GM21737 (cell line): ENCODE measurements at regions not wholly inside any gene's neighbourhood (a gene's known extent, or its start where the extent isn't known, plus 50 kb on each side); places are given as distances from the start of the nearest gene placed in this dataset.

Experiments used
- ATAC-seq: cut with Tn5 transposase; IDR thresholded peaks from one replicate; pipeline ENCODE4 v1.9.1; 2021; ENCODE audit warnings: mild to moderate bottlenecking, moderate library complexity; ENCODE audit not compliant: unreplicated experiment

DNA sequence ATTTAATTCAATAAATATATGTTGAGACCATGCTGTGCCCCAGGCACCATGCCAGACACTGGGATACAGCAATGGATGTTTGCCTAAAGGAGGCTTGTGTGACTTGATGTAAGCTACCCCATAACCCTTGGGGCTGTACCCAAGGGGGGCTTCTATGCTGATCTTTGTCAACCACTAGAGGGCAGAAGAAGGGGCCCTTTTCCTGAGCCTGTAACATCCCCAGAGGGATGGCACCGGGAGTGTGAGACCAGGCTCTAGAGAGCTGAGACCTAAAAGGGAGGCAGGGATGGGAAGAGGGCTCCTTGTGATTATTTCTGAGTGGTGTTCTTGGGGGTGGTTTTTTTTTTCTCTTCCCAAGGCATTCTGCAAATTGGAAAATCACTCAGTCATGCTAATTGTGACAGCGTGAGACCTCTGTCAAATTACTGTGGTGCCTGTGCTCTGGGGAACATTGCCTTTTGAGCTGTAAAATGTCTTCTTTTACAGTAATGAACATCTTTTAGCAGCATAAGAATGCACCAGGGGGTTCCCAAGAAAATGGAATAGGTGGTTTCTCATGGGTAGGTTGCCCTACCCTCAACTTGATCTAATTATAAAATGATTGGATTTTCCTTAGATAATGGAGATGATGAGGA, 138.7 kb upstream of the SLC24A3 start:
- ATAC-seq: no peak

DNA sequence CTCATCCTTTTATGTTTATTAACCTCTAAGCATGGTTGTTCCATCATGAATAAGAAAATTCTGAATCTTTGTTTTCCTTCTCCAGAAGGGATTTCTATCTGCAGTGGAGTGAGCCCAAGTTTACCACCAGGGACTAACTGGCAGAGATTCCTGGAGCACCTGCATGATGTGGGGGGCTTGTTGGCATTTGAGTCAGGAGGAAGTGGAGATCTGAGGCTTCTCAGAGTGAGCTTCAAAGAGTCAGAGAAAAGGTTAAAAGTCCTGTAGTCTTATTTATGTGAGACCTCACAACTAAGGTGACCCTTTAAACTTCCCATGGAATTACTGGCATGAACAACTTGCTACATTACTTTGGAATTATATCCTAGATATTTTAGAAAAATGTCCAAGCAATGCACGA, 138.1 kb upstream of the SLC24A3 start:
- ATAC-seq: no peak

DNA sequence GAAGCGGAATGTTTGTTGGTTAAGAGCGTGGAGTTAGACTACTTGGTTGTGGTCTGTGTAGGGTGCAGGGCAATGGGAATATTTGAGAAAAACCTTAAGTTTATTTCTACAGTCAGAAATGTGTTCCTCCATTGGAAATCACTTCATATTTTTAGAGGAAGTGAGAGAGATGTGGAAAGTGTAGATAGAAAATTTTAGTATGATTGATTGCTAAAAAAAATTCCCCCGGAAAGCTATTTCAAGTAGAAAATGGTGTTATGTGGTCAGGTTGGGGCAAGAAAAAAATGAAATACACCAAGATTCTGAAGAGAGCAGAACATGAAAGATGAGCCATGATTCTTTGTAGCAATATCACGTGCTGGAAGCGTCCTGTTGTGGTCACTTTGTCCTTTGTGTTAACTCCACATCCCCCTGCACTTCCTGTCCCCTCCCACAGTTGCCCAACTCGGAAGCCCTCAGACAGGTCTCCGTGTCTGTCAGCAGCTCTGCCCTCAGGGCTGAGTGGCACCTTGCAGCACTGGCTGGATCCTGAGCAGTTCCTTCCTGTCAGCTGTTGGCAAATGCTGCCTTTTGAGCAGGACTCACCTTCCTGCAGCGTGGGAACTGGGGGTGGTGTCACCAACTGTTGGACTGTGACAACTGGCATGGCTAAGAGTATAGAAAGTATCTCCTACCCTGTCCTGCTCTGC, 137.5 kb upstream of the SLC24A3 start:
- ATAC-seq: peak; percentile 66

DNA sequence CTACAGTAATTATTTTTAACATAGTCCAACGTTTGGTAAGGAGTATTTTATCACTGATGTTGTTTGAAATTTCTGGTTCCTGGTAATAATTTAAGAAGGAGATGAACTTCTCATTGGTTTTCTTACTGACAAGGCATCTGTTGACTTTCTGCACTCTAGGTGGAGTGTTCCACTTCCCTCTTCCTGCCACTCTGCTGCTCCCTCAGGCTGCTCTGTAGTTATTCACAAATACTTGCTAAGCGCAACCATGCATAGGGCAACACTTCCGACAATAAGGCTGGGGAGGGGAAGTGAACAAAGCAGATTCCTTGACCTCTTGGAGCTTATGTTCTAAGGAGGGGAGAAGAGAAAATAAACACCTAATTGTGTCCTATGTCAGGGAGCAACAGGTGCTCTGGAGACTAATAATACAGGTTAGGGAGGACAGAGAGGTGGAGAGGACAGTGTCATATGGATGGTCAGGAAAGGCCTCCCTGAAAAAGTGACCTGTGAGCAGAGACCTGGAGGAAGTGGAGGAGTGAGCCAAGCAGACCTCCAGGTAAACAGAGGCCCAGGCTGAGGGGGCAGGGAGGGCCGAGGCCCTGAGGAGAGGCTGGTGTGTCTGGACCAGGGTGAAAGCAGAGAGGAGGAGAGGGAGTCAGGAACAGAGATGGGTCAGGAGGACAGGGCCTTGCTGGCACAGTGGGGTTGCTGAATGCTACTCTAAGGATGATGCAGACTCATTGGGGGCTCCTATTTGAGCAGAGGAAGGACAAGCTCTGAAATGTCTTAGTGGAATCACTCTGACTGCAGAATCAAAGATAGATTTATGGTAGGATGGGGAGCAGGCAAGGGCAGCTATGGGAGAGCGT, 134.8 kb upstream of the SLC24A3 start:
- no peak for ATAC-seq

DNA sequence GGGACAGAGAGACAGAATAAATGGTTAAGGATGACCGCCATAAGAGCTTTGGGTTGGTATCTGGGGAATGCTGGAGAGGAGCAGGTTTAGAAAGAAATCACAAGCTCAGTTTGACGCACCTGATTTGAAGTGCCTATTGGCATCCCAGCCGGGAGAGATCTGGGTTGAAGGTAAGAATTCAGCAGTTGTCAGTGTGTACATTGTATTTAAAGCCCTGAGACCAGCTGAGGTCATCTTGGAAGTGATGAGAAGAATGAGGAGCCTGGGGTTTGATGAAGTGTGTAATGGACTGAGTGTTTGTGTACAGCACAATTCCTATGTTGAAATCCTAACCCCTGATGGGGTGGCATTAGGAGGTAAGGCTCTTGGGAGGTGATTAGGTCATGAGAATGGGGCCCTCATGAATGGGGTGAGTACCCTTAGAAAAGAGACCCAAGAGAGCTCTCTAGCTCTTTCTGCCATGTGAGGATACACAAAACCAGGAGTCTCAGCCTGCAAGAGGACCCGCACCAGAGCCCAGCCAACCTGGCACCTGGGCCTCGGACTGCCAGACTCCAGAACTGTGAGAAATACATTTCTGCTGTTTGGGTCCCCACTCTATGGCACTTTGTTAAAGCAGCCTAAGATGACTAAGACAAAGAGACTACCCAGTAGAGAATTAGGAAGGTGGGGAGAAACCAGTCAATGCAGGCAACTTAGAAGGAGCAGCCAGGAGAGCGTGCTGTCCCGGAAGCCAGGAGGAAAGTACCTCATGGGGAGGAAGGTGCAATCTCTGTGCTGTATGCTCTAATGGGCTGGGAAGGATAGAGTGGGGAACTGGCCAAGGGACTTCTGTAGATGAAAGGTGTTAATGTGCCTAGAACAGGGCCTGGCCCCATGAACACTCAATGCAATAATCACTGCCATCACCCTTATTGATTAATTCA, 133.7 kb upstream of the SLC24A3 start:
- ATAC-seq: no peak

DNA sequence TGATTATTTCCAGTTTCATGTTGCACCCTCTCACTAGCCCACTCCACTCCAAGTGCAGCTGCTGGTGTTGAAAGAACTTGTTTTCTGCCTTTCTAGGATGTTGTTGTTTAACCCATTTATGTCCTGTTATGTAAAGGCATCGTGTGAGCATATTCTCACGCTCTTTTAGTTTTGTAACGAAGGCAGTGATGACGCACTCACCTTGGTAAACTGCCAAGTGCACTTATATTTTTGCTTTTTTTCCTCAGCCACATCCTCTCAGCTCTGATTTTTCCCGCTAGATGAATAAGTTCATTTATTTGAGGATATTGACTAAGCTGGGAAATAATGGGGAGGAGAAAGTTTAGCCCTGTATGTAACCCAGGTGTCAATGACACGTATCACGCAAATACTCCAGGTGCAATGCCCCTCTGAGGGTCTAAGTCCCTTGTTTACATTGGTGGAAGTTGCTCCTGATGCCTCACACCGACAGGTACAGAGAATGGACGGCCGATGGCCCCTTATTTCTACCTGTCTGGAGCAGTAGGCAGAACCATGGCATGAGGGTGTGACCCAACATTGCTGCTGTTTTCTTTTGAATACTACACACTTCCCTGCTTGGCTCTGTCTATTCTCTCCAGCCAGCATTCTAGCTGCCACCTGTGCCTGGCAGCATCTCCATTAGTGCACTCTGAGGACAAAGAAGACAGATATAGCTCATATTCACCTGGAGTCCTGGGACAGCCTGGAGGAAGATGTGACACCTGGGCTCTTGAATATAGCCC, 132.7 kb upstream of the SLC24A3 start:
- no peak for ATAC-seq

DNA sequence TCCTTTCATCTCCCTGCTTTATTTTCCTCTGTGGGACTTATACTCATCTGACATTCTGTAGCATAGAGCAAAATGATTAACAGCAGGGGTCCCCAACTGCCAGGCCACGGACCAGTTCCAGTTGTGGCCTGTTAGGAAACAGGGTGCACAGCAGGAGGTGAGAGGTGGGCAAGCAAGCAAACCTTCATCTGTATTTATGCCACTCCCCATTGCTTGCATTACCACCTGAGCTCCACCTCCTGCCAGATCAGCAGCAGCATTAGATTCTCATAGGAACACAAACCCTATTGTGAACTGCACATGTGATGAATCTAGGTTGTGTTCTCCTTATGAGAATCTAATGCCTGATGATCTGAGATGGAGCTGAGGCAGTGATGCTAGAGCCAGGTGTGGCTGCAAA, 130.5 kb upstream of the SLC24A3 start:
- ATAC-seq: no peak

DNA sequence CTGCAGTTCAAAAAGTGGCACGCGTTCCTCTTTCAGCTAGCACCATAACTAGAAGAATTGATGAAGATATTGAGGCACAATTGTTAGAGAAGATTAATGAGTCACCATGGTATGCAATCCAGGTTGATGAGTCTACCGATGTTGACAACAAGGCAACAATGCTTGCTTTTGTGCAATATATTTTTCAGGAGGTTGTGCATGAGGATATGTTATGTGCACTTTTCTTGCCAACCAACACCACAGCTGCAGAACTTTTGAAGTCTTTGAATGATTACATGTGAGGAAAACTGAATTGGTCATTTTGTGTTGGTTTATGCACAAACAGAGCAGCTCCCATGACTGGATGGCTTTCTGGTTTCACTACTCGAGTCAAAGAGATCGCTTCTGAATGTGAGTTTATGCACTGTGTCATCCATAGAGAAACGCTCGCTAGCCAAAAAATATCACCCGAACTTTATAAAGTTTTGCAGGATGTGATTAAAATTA, 129.3 kb upstream of the SLC24A3 start:
- no peak for ATAC-seq

DNA sequence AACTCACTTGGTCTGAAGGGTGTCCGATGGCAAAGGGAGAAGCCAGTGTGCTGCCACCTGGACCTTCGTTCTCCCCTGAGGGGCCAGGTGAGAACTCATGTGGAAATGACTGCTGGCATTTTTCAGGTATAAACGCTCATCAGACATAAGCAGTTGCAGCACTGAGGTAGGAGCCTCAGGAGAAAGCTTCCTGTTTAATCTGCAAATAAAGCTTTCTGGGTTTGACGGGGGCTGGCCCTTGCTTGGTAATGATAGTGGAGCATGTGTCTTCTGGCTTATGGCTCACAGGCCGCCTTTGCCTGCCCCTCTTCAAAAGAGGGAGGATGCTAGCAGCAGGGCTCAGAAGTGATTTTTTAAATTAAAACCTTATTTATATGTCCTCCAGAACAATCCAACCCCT, 122.1 kb upstream of the SLC24A3 start:
- no peak for ATAC-seq

DNA sequence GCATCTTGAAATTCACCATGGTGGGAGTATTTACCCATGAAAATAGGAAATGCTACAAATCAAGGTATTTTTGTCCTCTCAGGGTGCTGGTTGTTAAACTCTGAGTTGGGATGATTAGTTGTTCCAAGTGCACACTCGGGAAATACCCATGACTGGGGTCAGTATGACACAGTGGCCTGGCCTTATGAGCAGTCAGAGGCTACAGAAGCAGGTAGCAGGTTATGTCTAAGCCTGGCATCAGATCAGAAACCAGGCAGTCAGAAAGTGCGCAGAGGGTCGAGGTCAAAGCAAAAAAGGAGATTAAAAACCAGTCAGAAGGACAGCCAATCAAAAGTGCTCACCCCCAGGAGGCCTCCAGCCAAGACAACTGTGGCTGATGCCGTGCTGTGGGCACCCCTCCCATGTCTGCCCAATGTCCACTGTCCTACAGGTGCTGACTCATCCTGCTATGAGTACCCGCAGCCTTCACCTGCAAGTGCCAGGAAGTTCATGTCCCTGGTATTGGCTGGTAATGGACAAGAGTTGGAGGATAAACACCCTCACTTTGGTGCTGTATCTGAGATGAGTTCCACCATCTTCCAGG, 117.4 kb upstream of the SLC24A3 start:
- ATAC-seq: no peak

DNA sequence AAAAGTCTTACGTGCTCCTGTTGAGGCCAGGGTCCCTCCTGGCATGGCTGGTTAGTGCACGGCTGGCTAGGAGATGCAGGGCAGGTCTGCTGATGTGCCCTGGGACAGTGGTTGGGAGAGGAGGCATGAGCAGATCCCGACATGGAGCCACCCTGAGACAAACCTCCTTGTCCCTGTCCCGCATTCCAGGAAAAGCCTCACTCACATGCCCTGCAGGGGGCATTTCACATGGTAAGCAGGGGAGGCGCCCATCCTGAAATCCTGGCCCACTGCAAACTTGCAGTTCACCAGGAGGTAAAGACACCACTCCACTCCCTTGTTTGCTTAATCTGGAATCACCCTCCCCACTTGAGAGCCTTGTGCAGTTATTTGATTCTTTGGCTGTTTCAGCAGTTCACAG, 116.7 kb upstream of the SLC24A3 start:
- no peak for ATAC-seq

DNA sequence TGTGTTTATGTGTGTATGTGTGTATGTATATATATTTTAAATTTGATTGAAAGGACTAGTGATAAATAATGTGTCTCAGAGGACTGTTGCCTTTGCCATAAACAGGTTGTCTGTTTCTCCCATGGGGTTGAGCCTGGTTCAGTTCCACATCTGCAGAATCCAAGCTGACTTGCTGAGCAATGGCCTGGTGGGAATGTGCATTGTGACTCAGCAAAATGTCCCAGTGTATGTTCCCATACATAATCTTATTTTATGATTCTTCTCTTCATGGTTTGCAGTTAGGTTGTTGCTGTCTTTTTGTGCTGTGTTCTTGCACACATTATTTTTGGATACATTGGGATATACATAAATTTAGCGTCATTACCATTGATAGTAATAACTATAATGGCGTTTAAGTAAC, 115.6 kb upstream of the SLC24A3 start:
- ATAC-seq: no peak

DNA sequence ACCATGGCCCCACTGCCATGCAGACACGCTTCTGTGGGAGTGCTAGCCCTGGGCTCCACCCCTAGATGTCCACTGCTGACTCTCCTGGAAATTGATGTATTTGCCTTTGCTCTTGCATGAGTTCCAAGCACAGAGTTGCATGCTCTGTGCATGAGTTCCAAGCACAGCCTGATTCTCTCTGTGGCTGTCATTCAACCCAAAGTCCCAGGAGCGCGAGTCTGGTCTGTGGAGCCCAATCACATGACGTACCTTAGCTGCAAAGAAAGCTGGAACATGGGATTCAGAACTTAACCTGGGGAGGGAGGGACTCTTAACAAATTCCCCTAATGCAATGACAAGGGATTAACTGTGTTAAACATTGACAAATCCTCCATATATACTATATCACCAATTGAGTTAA, 114.3 kb upstream of the SLC24A3 start:
- no peak for ATAC-seq

DNA sequence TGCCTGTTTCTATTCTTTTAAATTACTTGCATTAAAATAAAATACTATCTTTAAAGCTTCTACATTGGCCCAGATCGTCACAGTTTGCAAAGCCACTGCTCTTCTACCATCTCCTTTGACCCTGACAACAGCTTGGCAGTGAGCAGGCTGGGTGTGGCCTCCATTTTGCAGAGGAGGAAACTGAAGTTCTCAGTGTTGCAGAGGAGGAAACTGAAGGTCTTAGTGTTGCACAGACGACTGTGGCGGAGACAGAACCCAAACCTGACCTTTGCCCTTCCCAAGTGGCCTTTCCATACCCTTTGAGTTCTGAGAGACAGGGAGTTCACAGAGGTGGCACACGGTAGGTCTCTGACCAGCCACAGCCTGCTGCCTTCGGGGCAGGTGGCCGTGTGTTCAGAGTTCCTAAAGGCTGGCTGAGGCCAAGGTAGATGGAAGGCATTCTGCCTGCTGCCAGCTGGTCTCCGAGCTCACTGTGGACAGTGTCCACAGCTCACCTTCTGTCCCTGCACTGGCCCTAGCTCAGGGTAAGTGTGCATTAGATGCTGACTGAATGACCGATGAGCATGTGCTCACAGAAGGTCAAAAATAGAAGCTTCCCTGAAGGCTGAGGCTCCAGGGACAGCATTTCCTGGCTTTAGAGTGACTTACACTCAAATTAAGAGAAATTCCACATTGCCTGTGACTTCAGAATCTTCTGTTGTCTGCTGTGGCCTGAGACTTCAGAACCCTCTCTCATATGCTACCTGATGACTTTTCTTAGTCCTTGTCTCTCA, 113.5 kb upstream of the SLC24A3 start:
- ATAC-seq: no peak

DNA sequence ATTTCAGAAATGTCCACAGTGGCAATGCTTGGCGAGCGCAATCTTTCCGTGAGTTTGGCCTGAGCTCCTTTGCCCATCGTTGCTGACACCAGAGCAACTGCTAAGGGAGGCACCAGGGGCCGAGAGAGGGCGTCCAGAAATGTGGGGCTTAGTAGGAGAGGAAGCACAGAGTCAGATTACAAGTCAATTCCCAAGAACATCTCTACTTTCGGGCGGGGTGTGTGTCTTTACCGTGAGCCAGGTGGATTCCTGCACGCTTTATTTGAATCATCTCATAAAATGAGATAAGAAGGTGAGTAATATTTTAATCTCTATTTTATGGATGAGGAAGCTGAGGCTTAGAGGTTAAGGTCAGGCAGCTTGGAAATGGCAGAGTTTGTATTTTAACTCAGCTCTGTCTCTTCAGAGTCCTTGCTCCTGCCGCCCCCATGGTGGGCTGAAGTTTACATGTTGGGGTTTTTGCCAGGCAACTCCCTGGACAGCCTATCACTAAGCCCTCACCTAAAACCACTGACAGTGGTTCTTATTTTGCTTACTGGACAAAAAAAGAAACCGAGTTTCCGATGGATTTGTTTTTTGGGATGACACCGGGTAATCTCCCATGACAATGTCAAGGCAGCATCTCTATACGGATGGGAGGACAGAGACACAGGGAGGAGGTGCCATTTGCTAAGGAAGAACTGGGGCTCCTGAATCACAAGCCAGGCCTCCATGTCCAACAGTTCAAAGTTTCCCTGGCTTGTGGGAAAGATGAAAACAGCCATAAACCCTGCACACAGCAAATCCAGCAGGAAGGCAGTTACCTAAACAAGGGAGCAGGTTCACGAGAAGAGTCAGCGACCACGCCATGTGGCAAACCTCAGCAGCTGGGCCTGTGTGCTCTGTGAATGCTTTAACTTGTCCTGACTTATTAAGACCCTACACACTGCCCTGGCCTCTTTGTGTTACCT, 112.6 kb upstream of the SLC24A3 start:
- ATAC-seq: no peak

DNA sequence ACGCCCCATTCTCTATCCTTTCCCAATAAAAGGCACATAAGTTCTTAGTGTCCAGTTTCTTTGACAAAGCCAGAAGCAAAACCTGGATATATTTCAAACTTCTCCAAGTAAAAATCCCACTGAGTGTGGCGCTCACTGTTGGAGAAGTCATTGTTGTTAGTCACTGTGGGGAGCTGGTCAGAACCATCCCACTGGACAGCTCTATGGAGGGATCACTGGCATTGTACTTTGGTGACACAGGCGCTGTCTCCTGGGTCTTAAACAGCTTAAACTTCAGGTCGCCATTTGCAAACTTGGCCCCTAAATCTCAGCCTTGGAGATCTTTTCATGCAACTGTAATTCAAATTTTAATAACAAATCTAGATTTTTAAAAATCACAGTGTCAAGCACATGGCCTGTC, 111.5 kb upstream of the SLC24A3 start:
- no peak for ATAC-seq

DNA sequence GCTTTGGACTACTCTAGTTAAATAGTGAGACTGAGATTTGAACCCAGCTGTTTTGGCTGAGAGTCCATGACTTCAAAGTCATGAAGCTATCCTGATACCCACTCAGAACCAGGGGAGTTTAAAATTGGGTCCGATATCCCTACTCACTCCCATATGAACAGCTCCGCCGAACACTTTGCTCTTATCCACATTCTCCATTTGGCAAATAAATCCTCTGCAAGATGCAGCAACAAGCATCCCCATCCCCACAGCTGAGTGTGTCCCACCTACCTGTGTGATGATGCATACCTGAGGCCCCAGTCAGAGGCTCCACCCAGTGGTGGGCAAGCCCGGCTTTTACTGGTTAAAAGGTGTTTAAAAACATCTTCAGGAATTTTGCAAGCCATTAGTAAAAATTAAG, 108.3 kb upstream of the SLC24A3 start:
- ATAC-seq: no peak

DNA sequence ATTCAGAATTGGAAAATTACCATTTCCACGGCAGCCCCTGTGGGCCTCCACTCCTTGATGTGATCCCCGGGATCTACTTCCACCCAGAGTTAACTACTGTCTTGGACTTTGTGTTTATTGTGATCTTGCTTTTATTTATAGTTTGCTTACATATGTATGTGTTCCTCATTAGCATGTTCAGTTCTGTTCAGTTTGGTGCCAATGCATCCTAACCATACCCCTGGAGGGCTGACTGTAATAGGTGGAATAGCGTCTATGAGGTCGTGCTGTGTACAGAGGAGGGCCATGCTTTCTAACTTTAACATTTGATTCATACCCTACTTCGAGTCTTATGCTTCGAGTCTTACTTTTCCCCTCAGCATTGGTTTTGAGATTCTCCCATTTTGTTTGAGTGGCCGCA, 104.3 kb upstream of the SLC24A3 start:
- no peak for ATAC-seq
